Cardiac fibroblast (primary cell): ENCODE measurements at regions not wholly inside any gene's neighbourhood (a gene's known extent, or its start where the extent isn't known, plus 50 kb on each side); places are given as distances from the start of the nearest gene placed in this dataset.

Experiments used
- DNase-seq, 2 donors: peaks; one replicate each; pipeline versions ENCODE4 v3.0.0 to v3.0.0-alpha.2; 2010; ENCODE audit warnings: low read depth in 2 of 2
- H3K4me3 ChIP-seq, 2 donors: replicated peaks in 1 of 2; 1 replicate in 1 of 2; 2 replicates in 1 of 2; pipeline ENCODE4 v1.5.1; 2011; ENCODE audit warnings: low read depth in 2 of 2, low read length in 2 of 2, mild to moderate bottlenecking in 2 of 2, moderate library complexity in 1 of 2
- CTCF ChIP-seq: IDR thresholded peaks from one replicate; pipeline ENCODE4 v1.5.1; 2011; ENCODE audit warnings: low read depth, mild to moderate bottlenecking, low read length, inconsistent platforms

- TF ChIP-seq CTCF = no peak
- no peak overlapping the region for H3K4me3 ChIP-seq
- DNase-seq = no peak
These were observed 184.9 kb upstream of the SFSWAP start for GRCh38 chr12:131525795-131526508.

- no peak overlapping the region for H3K4me3 ChIP-seq
- no peak for DNase-seq
- TF ChIP-seq CTCF = no peak
These were observed 183.8 kb upstream of the SFSWAP start for GRCh38 chr12:131527092-131527491.

GRCh38 chr12:131527736-131528135, 183.2 kb upstream of the SFSWAP start:
- no peak for DNase-seq
- H3K4me3 ChIP-seq = no peak overlapping the region
- no peak for TF ChIP-seq CTCF

GRCh38 chr12:131528144-131528543, 182.7 kb upstream of the SFSWAP start:
- H3K4me3 ChIP-seq = no peak overlapping the region
- TF ChIP-seq CTCF = no peak
- no peak for DNase-seq

GRCh38 chr12:131528667-131529066, 182.2 kb upstream of the SFSWAP start:
- TF ChIP-seq CTCF = no peak
- DNase-seq = no peak
- no peak overlapping the region for H3K4me3 ChIP-seq

GRCh38 chr12:131529196-131530040, 181.5 kb upstream of the SFSWAP start:
- no peak for DNase-seq
- H3K4me3 ChIP-seq = no peak overlapping the region
- no peak for TF ChIP-seq CTCF
